NCI-H748 (cell line): ENCODE measurements at regions not wholly inside any gene's neighbourhood (a gene's known extent, or its start where the extent isn't known, plus 50 kb on each side); places are given as distances from the start of the nearest gene placed in this dataset.
"Not testable (repeated sequence)": the region's sequence is repeated elsewhere in the genome, so short reads cannot be mapped to it uniquely, and the experiment has no call there.

ENCODE experiments used
- DNase-seq: peaks from one replicate; lab custom pipeline; 2025; ENCODE audit not compliant: unreplicated experiment; lab: John Stamatoyannopoulos, UW

GRCh38 chr5:173434270-173434669 is 106.1 kb upstream of the STC2 start:
- no peak for DNase-seq

GRCh38 chr5:173430394-173430793 is 102.2 kb upstream of the STC2 start:
- no peak for DNase-seq

GRCh38 chr5:173429489-173430150 is 101.4 kb upstream of the STC2 start:
- DNase-seq, result no peak

- no peak for DNase-seq
Measured at GRCh38 chr5:173423452-173424117, 95.4 kb upstream of the STC2 start.

GRCh38 chr5:173420108-173420507 is 91.9 kb upstream of the STC2 start:
- DNase-seq, result no peak

GRCh38 chr5:173413471-173413982 is 85.3 kb upstream of the STC2 start:
- DNase-seq, result no peak

- no peak for DNase-seq
Measured at GRCh38 chr5:173412566-173412965, 84.4 kb upstream of the STC2 start.

- DNase-seq, result no peak
Measured at GRCh38 chr5:173411791-173412555, 83.8 kb upstream of the STC2 start.

GRCh38 chr5:173410459-173411233 is 82.4 kb upstream of the STC2 start:
- no peak for DNase-seq

GRCh38 chr5:173408946-173409345 is 80.7 kb upstream of the STC2 start:
- DNase-seq, result no peak

GRCh38 chr5:173399851-173400250 is 71.6 kb upstream of the STC2 start:
- DNase-seq, result no peak

GRCh38 chr5:173397516-173397915 is 69.3 kb upstream of the STC2 start:
- DNase-seq, result no peak

- DNase-seq, result no peak
Measured at GRCh38 chr5:173396311-173396993, 68.2 kb upstream of the STC2 start.

GRCh38 chr5:173395933-173396308 is 67.7 kb upstream of the STC2 start:
- DNase-seq, result no peak

GRCh38 chr5:173395257-173395932 is 67.2 kb upstream of the STC2 start:
- DNase-seq, result no peak

- DNase-seq, result no peak
Measured at GRCh38 chr5:173394701-173395100, 66.5 kb upstream of the STC2 start.

GRCh38 chr5:173392172-173392571 is 64.0 kb upstream of the STC2 start:
- DNase-seq, result no peak

- no peak for DNase-seq
Measured at GRCh38 chr5:173391031-173391430, 62.8 kb upstream of the STC2 start.

GRCh38 chr5:173387293-173387692 is 59.1 kb upstream of the STC2 start:
- DNase-seq, result not testable (repeated sequence)

GRCh38 chr5:173385832-173386360 is 57.7 kb upstream of the STC2 start:
- DNase-seq, result no peak
